H1 (cell line): ENCODE measurements at regions not wholly inside any gene's neighbourhood (a gene's known extent, or its start where the extent isn't known, plus 50 kb on each side); places are given as distances from the start of the nearest gene placed in this dataset.

ENCODE experiments used
- CTCF ChIA-PET: fragments of 300-600 bp; sonication (Branson Sonifier 250); formaldehyde crosslinking; loops from one replicate; lab custom pipeline; 2021; ENCODE audit not compliant: partially characterized antibody; lab: Charles Lee
- POLR2A ChIA-PET: fragments of 300-600 bp; sonication (Branson Sonifier 250); formaldehyde crosslinking; loops from one replicate; lab custom pipeline; 2021; ENCODE audit warnings: inconsistent platforms; ENCODE audit not compliant: partially characterized antibody; lab: Charles Lee
- DNase-seq, 2 experiments: peaks; one replicate each; pipeline versions ENCODE4 v3.0.0 to v3.0.0-alpha.2; 2010 to 2022; ENCODE audit warnings: low spot score in 2 of 2, low read depth in 1 of 2, mixed read lengths in 1 of 2
- FAIRE-seq: peaks from 2 replicates; lab custom pipeline; 2011; peaks lifted over from hg19 to GRCh38; lab: Jason Lieb, UNC
- H2AFZ ChIP-seq: 2 replicates; pipeline ENCODE4 v1.8.1; 2012; ENCODE audit warnings: low read length, inconsistent platforms
- H2AK5ac ChIP-seq: 2 replicates; pipeline ENCODE4 v1.6.1; 2013; ENCODE audit warnings: low read depth, low read length
- H2BK120ac ChIP-seq: replicated peaks from 2 replicates; pipeline ENCODE3; 2013; ENCODE audit warnings: low read depth, low read length, inconsistent platforms
- H2BK12ac ChIP-seq: 2 replicates; pipeline ENCODE4 v1.6.1; 2013; ENCODE audit warnings: low read depth, low read length
- H2BK15ac ChIP-seq: 2 replicates; pipeline ENCODE4 v1.6.1; 2013; ENCODE audit warnings: low read length
- H2BK20ac ChIP-seq: 2 replicates; pipeline ENCODE4 v1.6.1; 2013; ENCODE audit warnings: low read length
- H2BK5ac ChIP-seq: 2 replicates; pipeline ENCODE4 v1.6.1; 2013; ENCODE audit warnings: low read depth, low read length
- H3K14ac ChIP-seq: 2 replicates; pipeline ENCODE4 v1.6.1; 2013; ENCODE audit warnings: inconsistent platforms; ENCODE audit not compliant: insufficient read length
- H3K18ac ChIP-seq: 2 replicates; pipeline ENCODE4 v1.6.1; 2013; ENCODE audit warnings: low read length; ENCODE audit errors: extremely low read depth
- H3K23ac ChIP-seq: 2 replicates; pipeline ENCODE4 v1.6.1; 2013; ENCODE audit warnings: inconsistent platforms; ENCODE audit not compliant: insufficient read length
- H3K23me2 ChIP-seq: 2 replicates; pipeline ENCODE4 v1.6.1; 2013; ENCODE audit warnings: low read depth, low read length
- H3K27ac ChIP-seq: 2 replicates; pipeline ENCODE4 v1.6.1; 2011; ENCODE audit warnings: low read depth, low read length, inconsistent platforms
- H3K27me3 ChIP-seq, 4 experiments: replicated peaks in 1 of 4; 1 replicate in 1 of 4; 2 replicates in 3 of 4; pipeline versions ENCODE4 v1.6.1 to v1.8.1; 2011 to 2013; ENCODE audit warnings: low read length in 3 of 4, mild to moderate bottlenecking in 3 of 4, inconsistent platforms in 2 of 4, mixed read lengths in 2 of 4, moderate library complexity in 1 of 4; ENCODE audit not compliant: control insufficient read depth in 3 of 4, insufficient read depth in 3 of 4; ENCODE audit errors: extremely low read depth in 1 of 4
- H3K36me3 ChIP-seq, 4 experiments: 2 replicates each; pipeline versions ENCODE4 v1.6.1 to v1.8.1; 2011 to 2013; ENCODE audit warnings: mild to moderate bottlenecking in 4 of 4, low read length in 3 of 4, moderate library complexity in 2 of 4, control low read depth in 1 of 4, inconsistent platforms in 1 of 4; ENCODE audit not compliant: insufficient read depth in 4 of 4, control insufficient read depth in 2 of 4
- H3K4ac ChIP-seq: replicated peaks from 2 replicates; pipeline ENCODE3; 2013; ENCODE audit warnings: low read length, low read depth, mixed read lengths, inconsistent platforms; ENCODE audit not compliant: insufficient read length
- H3K4me1 ChIP-seq, 4 experiments: replicated peaks in 1 of 4; 1 replicate in 1 of 4; 2 replicates in 3 of 4; pipeline versions ENCODE4 v1.6.1 to v1.8.1; 2011 to 2013; ENCODE audit warnings: low read length in 3 of 4, inconsistent platforms in 2 of 4, mixed read lengths in 1 of 4; ENCODE audit not compliant: insufficient read depth in 4 of 4, control insufficient read depth in 3 of 4
- H3K4me2 ChIP-seq, 2 experiments: 2 replicates each; pipeline versions ENCODE4 v1.6.1 to v1.8.1; 2011 to 2013; ENCODE audit warnings: low read depth in 2 of 2, low read length in 2 of 2, control low read depth in 1 of 2, inconsistent platforms in 1 of 2, mild to moderate bottlenecking in 1 of 2; ENCODE audit not compliant: insufficient read depth in 1 of 2
- H3K4me3 ChIP-seq, 4 experiments: fragments of 200-600, 300-600 bp in 1 of 4; sonication (generic), shearing (Covaris generic), sonication (Bioruptor Twin) in 1 of 4; 2 replicates each; pipeline versions ENCODE4 v1.5.1 to v1.8.1; 2011 to 2016; ENCODE audit warnings: low read length in 4 of 4, low read depth in 3 of 4, control low read depth in 2 of 4, inconsistent platforms in 2 of 4, mild to moderate bottlenecking in 2 of 4, mixed read lengths in 1 of 4, moderate library complexity in 1 of 4; ENCODE audit not compliant: insufficient read depth in 2 of 4; ENCODE audit errors: extremely low read depth in 1 of 4
- H3K56ac ChIP-seq: replicated peaks from 2 replicates; pipeline ENCODE3; 2013; ENCODE audit warnings: low read depth, mild to moderate bottlenecking, mixed read lengths, low read length, inconsistent platforms; ENCODE audit not compliant: insufficient read length
- H3K79me1 ChIP-seq: 2 replicates; pipeline ENCODE4 v1.6.1; 2013; ENCODE audit warnings: low read depth, low read length, control low read depth
- H3K79me2 ChIP-seq, 2 experiments: 2 replicates each; pipeline versions ENCODE4 v1.6.1 to v1.8.1; 2012 to 2013; ENCODE audit warnings: low read length in 2 of 2, mild to moderate bottlenecking in 2 of 2, inconsistent platforms in 1 of 2; ENCODE audit not compliant: insufficient read depth in 2 of 2, control insufficient read depth in 1 of 2
- H3K9ac ChIP-seq, 4 experiments: replicated peaks in 1 of 4; 1 replicate in 1 of 4; 2 replicates in 3 of 4; pipeline versions ENCODE4 v1.6.1 to v1.8.1; 2011 to 2013; ENCODE audit warnings: low read depth in 3 of 4, low read length in 3 of 4, control low read depth in 2 of 4, mild to moderate bottlenecking in 2 of 4, moderate library complexity in 2 of 4, inconsistent platforms in 1 of 4; ENCODE audit errors: extremely low read depth in 1 of 4
- H3K9me3 ChIP-seq, 2 experiments: 2 replicates each; pipeline versions ENCODE4 v1.6.1 to v1.8.1; 2012 to 2013; ENCODE audit warnings: mild to moderate bottlenecking in 2 of 2, moderate library complexity in 2 of 2, control low read depth in 1 of 2, inconsistent platforms in 1 of 2, low read depth in 1 of 2, low read length in 1 of 2, mixed read lengths in 1 of 2; ENCODE audit not compliant: insufficient read depth in 2 of 2
- H4K20me1 ChIP-seq, 2 experiments: replicated peaks in 1 of 2; 2 replicates each; pipeline versions ENCODE3 to v1.8.1; 2011 to 2013; ENCODE audit warnings: inconsistent platforms in 2 of 2, low read length in 2 of 2, mild to moderate bottlenecking in 1 of 2; ENCODE audit not compliant: insufficient read depth in 2 of 2, control insufficient read depth in 1 of 2
- H4K5ac ChIP-seq: 2 replicates; pipeline ENCODE4 v1.6.1; 2013; ENCODE audit warnings: low read length, low read depth, mixed read lengths, inconsistent platforms; ENCODE audit not compliant: insufficient read length
- H4K8ac ChIP-seq: 2 replicates; pipeline ENCODE4 v1.8.0; 2013; ENCODE audit warnings: mild to moderate bottlenecking, moderate library complexity, low read length, inconsistent platforms; ENCODE audit not compliant: insufficient read depth; ENCODE audit errors: extremely low read depth
- H4K91ac ChIP-seq: replicated peaks from 2 replicates; pipeline ENCODE3; 2013; ENCODE audit warnings: low read length, mixed read lengths, inconsistent platforms; ENCODE audit not compliant: insufficient read length
- ASH2L ChIP-seq: fragments of 200-600, 300-600 bp; sonication (generic); IDR thresholded peaks from one replicate; pipeline ENCODE4 v1.7.1; 2017; ENCODE audit warnings: low read length
- CEBPB ChIP-seq: IDR thresholded peaks from 2 replicates; pipeline ENCODE4 v1.6.1; 2012; ENCODE audit warnings: low read depth, low read length
- CHD2 ChIP-seq: IDR thresholded peaks from 2 replicates; pipeline ENCODE4 v1.6.1; 2012; ENCODE audit warnings: low read length, improper control_type of control experiment
- EP300 ChIP-seq, 2 experiments: IDR thresholded peaks; 1 replicate in 1 of 2; 2 replicates in 1 of 2; pipeline ENCODE4 v1.6.1; 2011 to 2012; ENCODE audit warnings: low read depth in 2 of 2, low read length in 2 of 2, mild to moderate bottlenecking in 2 of 2, borderline replicate concordance in 1 of 2, inconsistent platforms in 1 of 2, moderate library complexity in 1 of 2
- HDAC2 ChIP-seq, 2 experiments: fragments of 300-600 bp in 1 of 2; sonication (generic) in 1 of 2; IDR thresholded peaks; 2 replicates each; pipeline ENCODE4 v1.6.1; 2011 to 2012; ENCODE audit warnings: low read depth in 2 of 2, low read length in 2 of 2, mild to moderate bottlenecking in 2 of 2, moderate library complexity in 2 of 2, borderline replicate concordance in 1 of 2, inconsistent platforms in 1 of 2
- HDAC6 ChIP-seq: IDR thresholded peaks from one replicate; pipeline ENCODE4 v1.7.1; 2012; ENCODE audit warnings: low read depth, mild to moderate bottlenecking, inconsistent platforms, low read length, moderate library complexity
- SIX5 ChIP-seq: IDR thresholded peaks from 2 replicates; pipeline ENCODE4 v1.6.1; 2011; ENCODE audit warnings: mild to moderate bottlenecking, low read depth, low read length
- SP1 ChIP-seq: IDR thresholded peaks from 2 replicates; pipeline ENCODE4 v1.6.1; 2011; ENCODE audit warnings: low read depth, low read length
- TAF1 ChIP-seq: IDR thresholded peaks from 2 replicates; pipeline ENCODE4 v1.6.1; 2011; ENCODE audit warnings: mild to moderate bottlenecking, low read depth, low read length
- TAF7 ChIP-seq: optimal IDR thresholded peaks from 2 replicates; pipeline ENCODE3; 2011; ENCODE audit warnings: low read depth, mild to moderate bottlenecking, inconsistent platforms, low read length, moderate library complexity, borderline replicate concordance
- TCF12 ChIP-seq: IDR thresholded peaks from 2 replicates; pipeline ENCODE4 v1.6.1; 2011; ENCODE audit warnings: low read depth, mild to moderate bottlenecking, low read length
- TEAD4 ChIP-seq: IDR thresholded peaks from 2 replicates; pipeline ENCODE4 v1.6.1; 2012; ENCODE audit warnings: low read depth, low read length, inconsistent platforms, mixed read lengths
- WGBS, 2 experiments: shearing (Covaris generic) in 1 of 2; methylation state at CpG; one replicate each; pipeline versions ENCODE4 v1.1.6 to v1.1.7; 2013 to 2015; ENCODE audit warnings: low lambda C conversion rate in 2 of 2, mixed read lengths in 2 of 2, inconsistent platforms in 1 of 2, low coverage in 1 of 2, missing lambda C conversion rate in 1 of 2; ENCODE audit not compliant: insufficient replicate concordance in 2 of 2, insufficient coverage in 1 of 2, insufficient read length in 1 of 2; ENCODE audit errors: extremely low coverage in 1 of 2, missing lambda C conversion rate in 1 of 2; 5-methylcytosine and 5-hydroxymethylcytosine counted together
- TF ChIP-seq, protein P1 (sequence below): IDR thresholded peaks from 2 replicates; pipeline ENCODE4 v1.6.1; 2012; ENCODE audit warnings: low read length, inconsistent platforms

DNA sequence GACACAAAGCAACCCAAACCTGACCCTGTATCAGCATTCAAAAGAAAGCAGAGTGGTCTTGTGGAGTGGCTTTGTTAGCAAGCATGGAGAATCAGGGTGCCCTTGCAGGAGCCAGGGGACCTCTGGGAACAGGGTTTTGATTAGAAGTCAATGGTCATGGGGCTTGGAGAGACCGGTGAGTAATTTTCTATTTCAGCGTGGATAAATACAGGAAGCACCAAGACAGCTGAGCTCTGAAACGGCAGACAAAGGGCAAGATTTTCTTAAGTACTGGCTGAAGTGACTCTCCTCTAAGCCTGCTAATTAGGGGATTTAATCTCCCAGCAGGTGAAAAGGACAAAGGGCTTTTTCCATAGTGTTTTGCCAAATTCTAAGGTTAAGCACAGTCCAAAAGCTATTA, 78.0 kb upstream of the GAREM1 start:
- DNase-seq = peak in 1 of 2 experiments; percentile 17
- H3K4me2 ChIP-seq = peak overlapping the region; percentile 39 to 54; a peak in 3 of 4 replicates
- TF ChIP-seq TCF12 = no peak
- no peak for TF ChIP-seq TAF7
- TF ChIP-seq TAF1 = no peak
- no peak for TF ChIP-seq CEBPB
- TF ChIP-seq EP300 (IDR thresholded peaks at IDR 0.05; ENCODE audit: borderline replicate concordance in 1 of 2, low read depth in 2 of 2, low read length in 2 of 2) = no peak
- TF ChIP-seq ASH2L = no peak
- TF ChIP-seq TEAD4 = no peak
- no peak for TF ChIP-seq CHD2
- TF ChIP-seq HDAC2 (IDR thresholded peaks at IDR 0.05; ENCODE audit: borderline replicate concordance in 1 of 2, low read depth in 2 of 2, low read length in 2 of 2) = peak in 1 of 2 experiments; percentile 33; a peak in 1 of 4 replicates
- TF ChIP-seq, protein P1, sequence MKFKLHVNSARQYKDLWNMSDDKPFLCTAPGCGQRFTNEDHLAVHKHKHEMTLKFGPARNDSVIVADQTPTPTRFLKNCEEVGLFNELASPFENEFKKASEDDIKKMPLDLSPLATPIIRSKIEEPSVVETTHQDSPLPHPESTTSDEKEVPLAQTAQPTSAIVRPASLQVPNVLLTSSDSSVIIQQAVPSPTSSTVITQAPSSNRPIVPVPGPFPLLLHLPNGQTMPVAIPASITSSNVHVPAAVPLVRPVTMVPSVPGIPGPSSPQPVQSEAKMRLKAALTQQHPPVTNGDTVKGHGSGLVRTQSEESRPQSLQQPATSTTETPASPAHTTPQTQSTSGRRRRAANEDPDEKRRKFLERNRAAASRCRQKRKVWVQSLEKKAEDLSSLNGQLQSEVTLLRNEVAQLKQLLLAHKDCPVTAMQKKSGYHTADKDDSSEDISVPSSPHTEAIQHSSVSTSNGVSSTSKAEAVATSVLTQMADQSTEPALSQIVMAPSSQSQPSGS = no peak
- 0 out of 2 replicates have a peak, but pooled peaks have one; percentile 20 for TF ChIP-seq SP1
- no peak for TF ChIP-seq HDAC6
- no peak for TF ChIP-seq SIX5

More for the DNA sequence above, 78.0 kb upstream of the GAREM1 start:
- Histone ChIP-seq H3K27ac (no peak overlapping the region), H4K20me1 (no peaks in the 10 kb centered on the region), H3K9ac (no peak overlapping the region), H3K56ac (no peak overlapping the region), H2BK20ac (no peak overlapping the region; the same call in 1 of the 2 replicates), H4K8ac (no peak overlapping the region), H3K27me3 (no peaks in the 10 kb centered on the region), H3K23me2 (no peaks in the 10 kb centered on the region), H4K5ac (no peak overlapping the region), H2BK120ac (no peak overlapping the region), H3K4me3 (peak overlapping the region in 1 of 4 experiments; percentile 11; a peak in 1 of 8 replicates), H2BK15ac (no peak overlapping the region), H2BK5ac (no peak overlapping the region), H3K18ac (no peak overlapping the region), H3K4me1 (peaks cover 0 to 10% (median 7%) of the 10 kb centered on the region in 4 experiments; a peak in 5 of 7 replicates), H3K36me3 (no peaks in the 10 kb centered on the region), H3K23ac (no peak overlapping the region), H2AFZ (no peak overlapping the region), H3K79me2 (no peaks in the 10 kb centered on the region), H3K79me1 (no peaks in the 10 kb centered on the region), H3K9me3 (no peaks in the 10 kb centered on the region), H2AK5ac (no peak overlapping the region), H2BK12ac (no peak overlapping the region), H4K91ac (no peak overlapping the region), H3K14ac (no peak overlapping the region), H3K4ac (no peak overlapping the region)
- ChIA-PET CTCF (interaction anchor here (0.6 to 8.5 kb wide), 33 partner anchors 8 to 634 kb away, joined by 3 to 111 read pairs (median 5); no protein-coding TSS in a partner anchor), POLR2A (no interaction called here)
- peak; percentile 71 for FAIRE-seq
- 11% methylated on average over 3 of the region's 3 CpGs; no CpG with 5 or more reads in 1 of the 2 experiments for WGBS, 2 experiments
